ENCODE measurements at regions not wholly inside any gene's neighbourhood (a gene's known extent, or its start where the extent isn't known, plus 50 kb on each side); places are given as distances from the start of the nearest gene placed in this dataset.
"Not testable (repeated sequence)": the region's sequence is repeated elsewhere in the genome, so short reads cannot be mapped to it uniquely, and the experiment has no call there.

DNA sequence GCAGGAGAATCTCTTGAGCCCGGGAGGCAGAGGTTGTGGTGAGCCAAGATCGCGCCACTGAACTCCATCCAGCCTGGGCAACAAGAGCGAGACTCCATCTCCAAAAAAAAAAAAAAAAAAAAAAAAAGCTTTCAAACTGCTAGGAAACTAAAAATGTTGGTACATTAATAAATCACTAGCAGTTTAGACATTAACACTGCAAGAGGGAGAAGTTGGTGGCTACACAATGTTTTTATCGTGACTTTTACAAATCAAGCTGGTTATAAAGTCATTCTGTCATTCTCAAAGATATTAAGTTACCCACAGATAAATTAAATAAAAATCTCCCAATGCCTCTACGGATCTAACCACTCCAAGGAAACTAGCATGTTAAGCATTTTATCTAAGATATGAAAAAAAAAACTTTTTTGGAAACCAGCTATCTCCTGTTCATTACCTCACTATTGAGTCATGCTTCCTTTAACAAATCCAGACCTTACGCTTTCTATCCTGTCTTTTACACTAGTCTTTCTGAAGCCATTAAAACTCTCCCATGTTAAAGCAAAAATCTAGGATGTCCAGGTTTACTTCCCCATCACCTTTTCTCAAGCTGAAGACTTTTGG, 85.9 kb upstream of the SMURF2 start:
- Histone ChIP-seq H3K9me2 (ENCODE audit: insufficient read depth, low read length) (no peaks in the 10 kb centered on the region), H3K79me2 (ENCODE audit: insufficient read depth, low read depth, low read length) (no peaks in the 10 kb centered on the region), H2AFZ (ENCODE audit: low read length) (no peak overlapping the region), H3K4me2 (ENCODE audit: low read length) (no peak overlapping the region), H3K9me3 (ENCODE audit: low read length) (no peaks in the 10 kb centered on the region), H4K20me1 (ENCODE audit: insufficient read depth, low read length) (no peaks in the 10 kb centered on the region), H3K4me1 (ENCODE audit: insufficient read depth, low read length, poor library complexity, severe bottlenecking) (no peaks in the 10 kb centered on the region), H3K4me3 (ENCODE audit: low read depth, low read length, poor library complexity, severe bottlenecking) (no peak overlapping the region), H3K27ac (ENCODE audit: low read depth, low read length, poor library complexity, severe bottlenecking) (no peak overlapping the region), H3K36me3 (ENCODE audit: insufficient read depth, low read length) (peaks cover 19% of the 10 kb centered on the region)
- no peak for TF ChIP-seq EZH2phosphoT487 (IDR thresholded peaks at IDR 0.05; ENCODE audit: borderline replicate concordance, low read depth, low read length)
- TF ChIP-seq, protein P1, sequence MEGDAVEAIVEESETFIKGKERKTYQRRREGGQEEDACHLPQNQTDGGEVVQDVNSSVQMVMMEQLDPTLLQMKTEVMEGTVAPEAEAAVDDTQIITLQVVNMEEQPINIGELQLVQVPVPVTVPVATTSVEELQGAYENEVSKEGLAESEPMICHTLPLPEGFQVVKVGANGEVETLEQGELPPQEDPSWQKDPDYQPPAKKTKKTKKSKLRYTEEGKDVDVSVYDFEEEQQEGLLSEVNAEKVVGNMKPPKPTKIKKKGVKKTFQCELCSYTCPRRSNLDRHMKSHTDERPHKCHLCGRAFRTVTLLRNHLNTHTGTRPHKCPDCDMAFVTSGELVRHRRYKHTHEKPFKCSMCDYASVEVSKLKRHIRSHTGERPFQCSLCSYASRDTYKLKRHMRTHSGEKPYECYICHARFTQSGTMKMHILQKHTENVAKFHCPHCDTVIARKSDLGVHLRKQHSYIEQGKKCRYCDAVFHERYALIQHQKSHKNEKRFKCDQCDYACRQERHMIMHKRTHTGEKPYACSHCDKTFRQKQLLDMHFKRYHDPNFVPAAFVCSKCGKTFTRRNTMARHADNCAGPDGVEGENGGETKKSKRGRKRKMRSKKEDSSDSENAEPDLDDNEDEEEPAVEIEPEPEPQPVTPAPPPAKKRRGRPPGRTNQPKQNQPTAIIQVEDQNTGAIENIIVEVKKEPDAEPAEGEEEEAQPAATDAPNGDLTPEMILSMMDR (conservative IDR thresholded peaks at IDR 0.05; ENCODE audit: low read length), result no peak
- no TSS peak for BruUV-seq (replicated peaks)
- DNase-seq (ENCODE audit: low spot score), result no peak
- CTCF ChIA-PET (ENCODE audit: unreplicated experiment), result no interaction called here
- POLR2A ChIA-PET, result interaction anchor here (0.6 to 1.0 kb wide), 2 partner anchors 8 to 26 kb away, joined by 3 read pairs; no protein-coding TSS in a partner anchor
- intact Hi-C loops (cut with micrococcal nuclease; ENCODE audit: unreplicated experiment), result no loop called here

DNA sequence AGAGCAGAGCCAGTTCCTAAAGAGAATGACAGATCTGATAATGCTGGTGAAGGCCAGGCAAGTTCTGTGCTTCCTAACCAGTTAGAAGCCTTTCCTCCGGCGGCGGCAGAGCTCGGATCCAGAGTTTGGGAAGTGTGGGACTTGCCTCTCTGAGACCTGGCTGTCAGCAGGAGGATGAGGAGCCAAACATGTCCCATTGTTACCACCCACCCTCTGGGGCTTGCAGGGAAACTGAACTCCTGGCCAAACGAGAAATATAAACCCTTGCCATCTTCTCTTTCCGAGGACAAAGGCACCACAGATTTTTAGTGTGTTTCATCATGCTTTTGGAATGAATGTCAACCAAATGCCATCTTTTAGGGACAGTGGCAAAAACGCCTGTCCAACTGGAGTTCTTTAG, 80.2 kb upstream of the SMURF2 start:
- no peak overlapping the region for H2AFZ ChIP-seq (ENCODE audit: low read length)
- H3K27ac ChIP-seq (ENCODE audit: low read depth, low read length, poor library complexity, severe bottlenecking), result no peak overlapping the region
- no peaks in the 10 kb centered on the region for H3K9me2 ChIP-seq (ENCODE audit: insufficient read depth, low read length)
- POLR2A ChIA-PET, result no interaction called here
- no peak overlapping the region for H3K4me3 ChIP-seq (ENCODE audit: low read depth, low read length, poor library complexity, severe bottlenecking)
- DNase-seq (ENCODE audit: low spot score), result no peak
- H4K20me1 ChIP-seq (ENCODE audit: insufficient read depth, low read length), result no peaks in the 10 kb centered on the region
- no peaks in the 10 kb centered on the region for H3K79me2 ChIP-seq (ENCODE audit: insufficient read depth, low read depth, low read length)
- H3K36me3 ChIP-seq (ENCODE audit: insufficient read depth, low read length), result no peaks in the 10 kb centered on the region
- H3K4me1 ChIP-seq (ENCODE audit: insufficient read depth, low read length, poor library complexity, severe bottlenecking), result peaks cover 9% of the 10 kb centered on the region
- no peaks in the 10 kb centered on the region for H3K9me3 ChIP-seq (ENCODE audit: low read length)
- no TSS peak for BruUV-seq (replicated peaks)
- CTCF ChIA-PET (ENCODE audit: unreplicated experiment), result no interaction called here
- TF ChIP-seq, protein P1 (conservative IDR thresholded peaks at IDR 0.05; ENCODE audit: low read length), result no peak
- TF ChIP-seq EZH2phosphoT487 (IDR thresholded peaks at IDR 0.05; ENCODE audit: borderline replicate concordance, low read depth, low read length), result no peak
- H3K4me2 ChIP-seq (ENCODE audit: low read length), result no peak overlapping the region
- intact Hi-C loops (cut with micrococcal nuclease; ENCODE audit: unreplicated experiment), result no loop called here

DNA sequence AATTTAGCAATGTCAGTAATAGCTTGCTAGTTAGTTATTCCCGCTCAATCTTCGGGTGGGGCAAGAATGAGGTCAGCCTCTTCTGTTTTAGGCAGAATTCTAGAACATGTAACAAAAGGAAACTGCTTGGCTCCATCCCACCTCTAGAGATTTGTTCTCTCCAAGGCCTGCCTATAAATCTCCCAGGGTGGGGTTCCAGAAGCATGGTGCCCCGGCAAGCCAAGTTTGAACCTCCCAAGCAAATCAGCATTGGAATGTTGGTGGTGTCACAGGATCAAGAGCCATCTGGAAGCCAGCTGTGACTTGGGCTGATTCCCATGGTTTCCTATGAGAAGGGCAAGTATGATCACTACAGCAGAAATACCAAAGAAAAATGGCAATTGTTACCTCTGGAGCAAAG, 79.8 kb upstream of the SMURF2 start:
- H3K4me2 ChIP-seq (ENCODE audit: low read length); H3K36me3 ChIP-seq (ENCODE audit: insufficient read depth, low read length); intact Hi-C loops (cut with micrococcal nuclease; ENCODE audit: unreplicated experiment); H3K27ac ChIP-seq (ENCODE audit: low read depth, low read length, poor library complexity, severe bottlenecking); H3K9me2 ChIP-seq (ENCODE audit: insufficient read depth, low read length); H3K79me2 ChIP-seq (ENCODE audit: insufficient read depth, low read depth, low read length); POLR2A ChIA-PET; H3K4me1 ChIP-seq (ENCODE audit: insufficient read depth, low read length, poor library complexity, severe bottlenecking); H3K9me3 ChIP-seq (ENCODE audit: low read length); CTCF ChIA-PET (ENCODE audit: unreplicated experiment); H3K4me3 ChIP-seq (ENCODE audit: low read depth, low read length, poor library complexity, severe bottlenecking); H2AFZ ChIP-seq (ENCODE audit: low read length); DNase-seq (ENCODE audit: low spot score); H4K20me1 ChIP-seq (ENCODE audit: insufficient read depth, low read length); BruUV-seq (replicated peaks): not testable (repeated sequence)
